ENCODE measurements at regions not wholly inside any gene's neighbourhood (a gene's known extent, or its start where the extent isn't known, plus 50 kb on each side); places are given as distances from the start of the nearest gene placed in this dataset.

DNA sequence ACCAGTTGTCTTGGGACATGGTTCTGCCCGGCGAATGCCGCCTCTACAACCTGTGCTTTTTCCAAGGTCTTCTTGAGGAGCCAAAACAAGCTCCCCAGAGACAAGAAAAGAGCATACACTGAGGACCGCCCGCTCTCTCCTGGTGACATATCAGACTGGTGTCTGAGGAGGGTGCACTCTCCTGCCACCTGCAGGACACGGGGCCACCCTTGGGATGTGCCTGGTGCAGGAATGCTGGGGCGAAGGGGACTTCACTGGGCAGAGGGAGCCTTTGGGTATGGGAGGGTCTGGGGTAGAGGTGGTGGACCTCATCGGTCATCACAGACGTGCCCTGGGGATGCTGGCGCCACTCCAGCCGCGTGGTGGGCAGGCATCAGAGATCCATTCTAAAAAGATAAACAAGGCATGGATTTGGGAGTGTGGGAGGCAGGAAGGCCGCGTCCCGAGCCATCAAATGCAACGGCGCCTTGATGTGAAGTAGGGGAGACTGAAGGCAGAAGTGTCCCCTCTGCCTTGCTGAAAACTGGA is 163.3 kb downstream of the CD83 start:
- peaks cover 26% of the 10 kb centered on the region for H3K27me3 Mint-ChIP-seq (ENCODE audit: low read depth, unreplicated experiment)
- H3K36me3 Mint-ChIP-seq (ENCODE audit: low read depth, unreplicated experiment): no peaks in the 10 kb centered on the region
- peaks cover 14% of the 10 kb centered on the region for H3K4me1 Mint-ChIP-seq (ENCODE audit: low read depth, unreplicated experiment)

DNA sequence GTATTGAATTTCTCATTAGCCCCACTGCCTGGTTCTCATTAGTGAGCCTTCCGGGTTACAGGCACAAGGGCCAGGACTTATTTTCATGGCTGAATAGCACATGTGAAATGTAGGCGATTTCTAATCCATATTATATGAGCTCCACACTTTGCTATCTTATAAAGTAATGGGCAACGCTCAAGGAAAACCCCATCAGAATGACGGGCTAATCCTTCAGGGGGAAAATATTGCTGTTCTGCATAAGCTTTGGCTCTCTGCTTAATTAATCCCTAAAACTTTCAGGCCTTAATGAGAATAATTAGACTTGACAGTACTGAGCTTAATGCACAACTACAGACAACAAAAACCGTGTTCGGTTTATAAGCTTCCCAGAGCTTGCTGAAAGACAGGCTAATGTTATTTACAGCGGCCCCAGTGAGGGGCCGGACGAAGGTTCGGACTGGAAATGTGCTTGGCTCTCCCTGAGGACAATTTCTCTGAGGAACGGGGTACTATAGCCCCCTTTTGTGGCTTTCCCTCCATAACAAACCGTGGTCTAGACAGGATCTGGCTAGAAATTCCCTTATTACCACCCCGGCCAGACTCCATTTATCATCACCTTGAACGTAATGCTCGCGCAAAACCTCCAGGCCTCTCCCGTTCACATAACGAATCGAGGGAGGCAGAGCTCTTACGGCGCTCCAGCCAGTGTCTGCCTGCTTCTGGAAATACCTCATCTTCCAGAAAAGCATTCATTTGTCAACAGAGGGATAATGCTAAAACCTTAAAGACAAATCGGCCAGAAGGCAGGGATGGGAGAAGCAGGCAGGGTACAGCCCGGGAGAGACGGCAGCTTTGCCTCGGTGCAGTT is 164.5 kb downstream of the CD83 start:
- H3K27me3 Mint-ChIP-seq (ENCODE audit: low read depth, unreplicated experiment): peaks cover 22% of the 10 kb centered on the region
- H4K20me1 ChIP-seq (ENCODE audit: insufficient read depth, low read length): no peaks in the 10 kb centered on the region
- no peak for TF ChIP-seq EZH2 (IDR thresholded peaks at IDR 0.05; ENCODE audit: insufficient read depth, low read length)
- TF ChIP-seq, protein P1, sequence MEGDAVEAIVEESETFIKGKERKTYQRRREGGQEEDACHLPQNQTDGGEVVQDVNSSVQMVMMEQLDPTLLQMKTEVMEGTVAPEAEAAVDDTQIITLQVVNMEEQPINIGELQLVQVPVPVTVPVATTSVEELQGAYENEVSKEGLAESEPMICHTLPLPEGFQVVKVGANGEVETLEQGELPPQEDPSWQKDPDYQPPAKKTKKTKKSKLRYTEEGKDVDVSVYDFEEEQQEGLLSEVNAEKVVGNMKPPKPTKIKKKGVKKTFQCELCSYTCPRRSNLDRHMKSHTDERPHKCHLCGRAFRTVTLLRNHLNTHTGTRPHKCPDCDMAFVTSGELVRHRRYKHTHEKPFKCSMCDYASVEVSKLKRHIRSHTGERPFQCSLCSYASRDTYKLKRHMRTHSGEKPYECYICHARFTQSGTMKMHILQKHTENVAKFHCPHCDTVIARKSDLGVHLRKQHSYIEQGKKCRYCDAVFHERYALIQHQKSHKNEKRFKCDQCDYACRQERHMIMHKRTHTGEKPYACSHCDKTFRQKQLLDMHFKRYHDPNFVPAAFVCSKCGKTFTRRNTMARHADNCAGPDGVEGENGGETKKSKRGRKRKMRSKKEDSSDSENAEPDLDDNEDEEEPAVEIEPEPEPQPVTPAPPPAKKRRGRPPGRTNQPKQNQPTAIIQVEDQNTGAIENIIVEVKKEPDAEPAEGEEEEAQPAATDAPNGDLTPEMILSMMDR (IDR thresholded peaks at IDR 0.05; ENCODE audit: insufficient read depth, low read depth, low read length): no peak
- no peaks in the 10 kb centered on the region for H3K79me2 ChIP-seq (ENCODE audit: insufficient read depth, low read length)
- no peak for DNase-seq (ENCODE audit: low read depth)
- H3K9me3 ChIP-seq (ENCODE audit: insufficient read depth, low read depth, low read length): no peaks in the 10 kb centered on the region
- H3K36me3 Mint-ChIP-seq (ENCODE audit: low read depth, unreplicated experiment): no peaks in the 10 kb centered on the region
- H3K9me3 Mint-ChIP-seq (ENCODE audit: unreplicated experiment): peaks cover 9% of the 10 kb centered on the region
- peaks cover 21% of the 10 kb centered on the region for H3K4me1 Mint-ChIP-seq (ENCODE audit: low read depth, unreplicated experiment)
- no peak overlapping the region for H3K4me2 ChIP-seq (ENCODE audit: low read length)
- no peak for FAIRE-seq
- no peak overlapping the region for H2AFZ ChIP-seq (ENCODE audit: low read depth, low read length)
- H3K27me3 ChIP-seq (ENCODE audit: insufficient read depth, low read length): no peaks in the 10 kb centered on the region
- no peaks in the 10 kb centered on the region for H3K36me3 ChIP-seq (ENCODE audit: insufficient read depth, low read length)
- no peak overlapping the region for H3K4me3 Mint-ChIP-seq (ENCODE audit: unreplicated experiment)
- H3K9ac ChIP-seq (ENCODE audit: low read length): no peak overlapping the region
- no peak overlapping the region for H3K27ac ChIP-seq (ENCODE audit: low read depth, low read length)
- no peak overlapping the region for H3K27ac Mint-ChIP-seq (ENCODE audit: unreplicated experiment)
- H3K4me1 ChIP-seq (ENCODE audit: insufficient read depth, low read length): peaks cover 26% of the 10 kb centered on the region
- H3K4me3 ChIP-seq (ENCODE audit: insufficient read depth, low read depth, low read length): no peak overlapping the region

More for the DNA sequence above, 163.3 kb downstream of the CD83 start:
- DNase-seq (ENCODE audit: low read depth) (no peak), FAIRE-seq (no peak)
- Histone ChIP-seq H3K36me3 (ENCODE audit: insufficient read depth, low read length) (no peaks in the 10 kb centered on the region), H3K9ac (ENCODE audit: low read length) (no peak overlapping the region), H2AFZ (ENCODE audit: low read depth, low read length) (no peak overlapping the region), H3K27ac (ENCODE audit: low read depth, low read length) (no peak overlapping the region), H3K4me2 (ENCODE audit: low read length) (no peak overlapping the region), H4K20me1 (ENCODE audit: insufficient read depth, low read length) (no peaks in the 10 kb centered on the region), H3K4me1 (ENCODE audit: insufficient read depth, low read length) (peaks cover 17% of the 10 kb centered on the region), H3K9me3 (ENCODE audit: insufficient read depth, low read depth, low read length) (no peaks in the 10 kb centered on the region), H3K27me3 (ENCODE audit: insufficient read depth, low read length) (no peaks in the 10 kb centered on the region), H3K79me2 (ENCODE audit: insufficient read depth, low read length) (no peaks in the 10 kb centered on the region), H3K4me3 (ENCODE audit: insufficient read depth, low read depth, low read length) (no peak overlapping the region)
- Mint-ChIP-seq H3K9me3 (ENCODE audit: unreplicated experiment) (peaks cover 9% of the 10 kb centered on the region), H3K4me3 (ENCODE audit: unreplicated experiment) (no peak overlapping the region), H3K27ac (ENCODE audit: unreplicated experiment) (no peak overlapping the region)
- no peak for TF ChIP-seq EZH2 (IDR thresholded peaks at IDR 0.05; ENCODE audit: insufficient read depth, low read length)
- TF ChIP-seq, protein P1 (IDR thresholded peaks at IDR 0.05; ENCODE audit: insufficient read depth, low read depth, low read length): no peak
